GM21447 (cell line): ENCODE measurements at regions not wholly inside any gene's neighbourhood (a gene's known extent, or its start where the extent isn't known, plus 50 kb on each side); places are given as distances from the start of the nearest gene placed in this dataset.

Experiments
- ATAC-seq: cut with Tn5 transposase; IDR thresholded peaks from one replicate; pipeline ENCODE4 v1.9.1; 2021; ENCODE audit not compliant: unreplicated experiment

DNA sequence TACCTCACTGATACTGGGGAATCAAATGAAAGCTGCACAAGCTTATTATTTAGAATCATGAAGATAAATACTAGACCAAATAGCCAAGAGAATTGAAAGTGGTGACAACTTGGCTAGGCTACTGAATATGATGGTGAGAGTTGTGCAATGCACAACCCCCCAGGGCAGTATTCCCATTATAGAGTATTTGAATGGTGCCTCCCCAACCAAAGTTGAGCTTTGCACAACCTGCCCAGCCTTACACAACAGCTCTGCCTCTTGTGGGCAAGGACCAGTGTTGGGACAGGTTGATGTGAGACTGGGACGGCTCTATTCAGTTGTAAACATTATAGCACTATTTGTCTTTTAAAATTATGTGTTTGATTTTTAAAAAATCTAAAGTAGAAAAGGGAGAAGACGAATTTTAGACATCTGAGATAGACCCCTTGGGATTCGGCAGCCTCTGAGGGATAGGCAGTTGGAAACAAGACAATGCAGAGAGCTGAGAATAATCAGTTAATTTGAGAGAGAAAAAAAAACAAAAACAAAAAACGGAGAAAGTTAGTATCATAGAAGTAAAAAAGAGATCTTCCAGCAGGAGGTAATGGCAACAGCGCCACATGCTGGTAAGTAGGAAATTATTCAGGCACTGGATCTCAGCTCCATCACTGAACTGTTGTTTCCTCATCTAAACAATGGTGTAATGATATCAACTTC is 91.0 kb upstream of the KCNA3 start:
- no peak for ATAC-seq

DNA sequence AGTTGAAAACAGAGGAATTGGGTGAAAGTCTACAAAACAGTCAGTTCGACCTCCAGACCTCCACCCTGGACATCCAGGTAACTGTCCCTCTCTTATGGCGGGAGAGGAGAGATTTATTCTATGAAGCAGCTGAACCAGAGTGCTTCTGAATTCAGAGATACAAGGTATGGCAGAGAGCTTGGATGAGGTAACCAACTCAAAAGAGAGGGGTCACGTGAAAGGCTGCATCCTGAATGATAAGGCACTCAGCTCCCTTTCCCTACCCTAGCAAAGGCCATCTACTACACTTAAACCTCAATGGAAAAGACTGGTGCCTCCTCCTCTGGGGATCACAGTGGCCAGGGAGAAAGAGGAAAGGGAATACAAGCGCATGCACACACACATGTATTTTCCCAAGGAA is 88.4 kb upstream of the KCNA3 start:
- ATAC-seq = no peak

DNA sequence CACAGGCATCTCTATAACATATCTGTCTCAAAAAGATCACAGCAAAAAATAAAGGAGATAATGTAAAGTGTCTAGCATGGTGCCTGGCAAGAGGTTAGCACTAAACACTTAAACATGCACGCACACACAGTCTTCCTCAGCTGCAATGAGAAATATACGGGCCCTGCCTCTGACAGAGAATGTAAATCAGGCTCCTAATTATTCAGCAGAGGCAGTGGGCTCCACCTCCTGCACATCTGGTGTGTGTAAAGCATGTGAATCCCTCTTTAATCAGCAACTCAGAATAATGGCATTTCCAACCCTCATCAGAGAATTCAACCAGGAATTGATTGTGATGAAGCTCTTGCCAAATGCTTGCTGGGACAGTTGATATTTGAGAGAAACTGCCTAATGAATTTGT is 85.6 kb upstream of the KCNA3 start:
- ATAC-seq = no peak

DNA sequence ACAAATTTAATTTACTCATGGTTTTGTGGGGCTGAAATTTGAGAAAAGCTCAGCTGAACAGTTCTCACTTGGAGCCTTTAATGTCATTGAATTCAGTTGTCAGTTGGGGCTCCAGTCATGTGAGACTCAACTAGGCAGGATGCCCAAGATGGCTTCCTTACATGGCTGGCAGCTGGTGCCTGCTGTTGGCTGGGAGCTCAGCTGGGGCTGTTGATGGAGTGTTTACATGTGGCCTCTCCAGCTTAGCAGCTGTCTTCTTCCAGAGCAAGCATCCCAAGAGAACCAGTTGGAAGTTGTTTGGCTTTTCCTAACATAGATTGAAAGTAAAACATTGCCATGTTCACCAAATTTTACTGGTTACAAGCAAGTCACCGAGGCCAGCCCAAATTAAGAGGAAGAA is 81.8 kb upstream of the KCNA3 start:
- ATAC-seq = no peak

DNA sequence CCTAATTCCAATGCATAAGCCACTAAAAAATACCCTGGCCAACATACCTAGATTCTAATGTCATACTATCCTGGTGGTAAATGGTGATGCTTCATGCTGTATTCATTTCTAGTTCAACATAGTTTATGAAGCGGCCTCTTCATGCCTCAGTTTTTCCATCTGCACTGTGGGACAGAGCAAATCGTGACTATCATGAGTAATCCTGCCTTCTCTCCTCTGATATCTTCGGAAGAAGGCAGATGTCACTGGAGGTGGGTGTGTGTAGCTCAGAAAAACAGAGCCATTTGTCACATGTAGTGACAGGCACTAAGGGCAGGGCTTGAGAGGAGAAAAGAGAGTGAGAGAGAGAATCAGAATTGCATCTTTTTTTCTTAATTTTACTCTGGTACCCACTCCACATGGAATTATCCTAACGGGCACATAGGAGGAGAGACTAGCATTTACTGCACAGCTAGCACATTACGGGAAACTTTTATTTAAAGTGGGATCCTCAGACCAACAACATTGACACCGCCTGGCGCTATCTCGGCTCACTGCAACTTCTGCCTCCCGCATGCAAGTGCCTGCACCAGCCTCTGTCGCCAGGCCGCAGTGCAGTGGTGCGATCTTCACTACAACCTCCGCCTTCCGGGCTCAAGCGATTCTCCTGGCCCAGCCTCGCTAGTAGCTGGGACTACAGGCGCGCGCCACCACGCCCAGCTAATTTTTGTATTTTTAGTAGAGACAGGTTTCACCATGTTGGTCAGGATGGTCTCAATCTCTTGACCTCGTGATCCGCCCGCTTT is 78.4 kb upstream of the KCNA3 start:
- ATAC-seq = no peak

DNA sequence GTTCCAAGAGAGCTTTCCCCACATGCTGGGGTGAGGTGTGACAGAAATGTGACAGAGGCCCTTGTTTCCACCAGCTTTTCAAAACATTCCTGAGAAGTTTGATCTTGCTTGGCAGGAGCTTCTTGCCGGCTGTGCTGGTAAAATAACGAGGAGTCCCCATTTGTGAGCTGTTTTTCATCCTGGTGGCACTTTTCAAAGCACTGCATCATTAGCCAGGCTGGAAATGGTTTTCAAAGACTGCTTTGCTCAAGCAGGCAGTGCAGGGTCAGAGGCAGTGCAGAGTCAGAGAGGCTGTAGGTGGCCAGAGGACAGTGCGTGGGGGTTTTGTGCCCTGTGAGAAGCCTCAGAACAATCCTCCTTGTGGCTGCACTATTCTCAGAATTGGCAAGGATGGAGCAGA is 75.8 kb upstream of the KCNA3 start:
- ATAC-seq = no peak

DNA sequence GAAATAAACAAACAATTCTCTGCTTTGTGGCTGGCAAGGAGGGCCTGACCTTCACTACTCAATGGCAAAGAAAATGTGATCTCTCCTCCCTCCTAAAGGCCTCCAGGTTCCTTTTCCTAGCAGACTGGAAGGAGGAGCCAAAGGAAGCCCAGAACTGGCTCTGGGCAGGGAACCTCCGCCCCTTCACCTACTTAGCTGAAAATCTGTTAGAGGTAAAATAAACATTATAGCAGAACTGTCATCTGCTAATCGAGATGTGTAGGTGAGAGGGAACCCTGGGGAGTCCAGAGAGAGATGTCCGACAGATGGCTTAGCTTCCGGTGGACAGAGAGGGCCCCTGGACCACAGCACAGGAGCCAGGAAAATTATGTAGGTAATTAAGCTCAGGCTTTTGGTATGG is 75.2 kb upstream of the KCNA3 start:
- ATAC-seq = no peak

DNA sequence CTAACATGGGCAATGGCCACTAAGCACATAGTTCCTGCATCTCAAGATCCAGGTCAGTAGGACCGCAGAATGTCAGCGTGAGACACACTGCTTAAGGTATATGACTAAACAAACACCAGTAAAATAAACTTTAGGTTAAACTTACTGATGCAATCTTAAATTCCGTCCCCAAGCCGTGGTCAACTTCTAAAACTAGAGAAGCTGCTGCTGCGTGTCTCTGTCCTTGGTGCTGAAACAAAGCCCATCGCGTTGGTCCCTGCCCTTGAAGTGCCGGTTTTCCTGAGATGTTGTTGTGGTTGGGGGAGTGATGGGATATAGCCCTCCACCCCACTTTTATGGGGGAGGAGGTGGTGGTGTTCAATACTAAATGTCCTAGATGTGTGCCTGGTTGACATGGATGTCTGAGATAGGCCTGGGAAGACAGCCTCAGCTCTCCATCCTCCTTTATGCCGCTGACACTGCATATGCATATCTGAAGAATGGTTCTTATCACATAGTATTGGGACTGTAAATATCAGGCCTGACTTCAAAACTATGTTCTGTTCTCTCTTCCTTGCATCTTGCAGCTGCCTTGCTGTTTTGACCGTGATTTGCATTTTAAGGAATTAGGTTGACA is 72.0 kb upstream of the KCNA3 start:
- ATAC-seq = no peak

DNA sequence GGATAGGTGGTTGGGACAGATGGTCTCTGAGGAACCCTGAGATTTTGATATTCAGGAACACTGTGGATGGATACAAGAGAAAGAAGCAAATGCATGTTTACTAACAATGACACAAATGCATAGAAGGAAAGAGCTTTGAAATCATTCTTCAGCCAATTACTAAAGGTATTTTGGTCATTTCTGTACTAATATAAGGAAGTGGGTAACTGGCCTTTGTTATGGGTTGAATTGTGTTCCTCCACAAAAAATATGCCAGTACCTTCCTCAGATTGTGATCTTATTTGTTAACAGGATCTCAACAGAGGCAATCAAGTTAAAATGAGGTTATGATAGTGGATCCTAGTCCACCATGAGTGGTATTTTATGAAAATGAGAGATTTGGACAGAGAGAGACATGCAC is 68.7 kb upstream of the KCNA3 start:
- no peak for ATAC-seq

DNA sequence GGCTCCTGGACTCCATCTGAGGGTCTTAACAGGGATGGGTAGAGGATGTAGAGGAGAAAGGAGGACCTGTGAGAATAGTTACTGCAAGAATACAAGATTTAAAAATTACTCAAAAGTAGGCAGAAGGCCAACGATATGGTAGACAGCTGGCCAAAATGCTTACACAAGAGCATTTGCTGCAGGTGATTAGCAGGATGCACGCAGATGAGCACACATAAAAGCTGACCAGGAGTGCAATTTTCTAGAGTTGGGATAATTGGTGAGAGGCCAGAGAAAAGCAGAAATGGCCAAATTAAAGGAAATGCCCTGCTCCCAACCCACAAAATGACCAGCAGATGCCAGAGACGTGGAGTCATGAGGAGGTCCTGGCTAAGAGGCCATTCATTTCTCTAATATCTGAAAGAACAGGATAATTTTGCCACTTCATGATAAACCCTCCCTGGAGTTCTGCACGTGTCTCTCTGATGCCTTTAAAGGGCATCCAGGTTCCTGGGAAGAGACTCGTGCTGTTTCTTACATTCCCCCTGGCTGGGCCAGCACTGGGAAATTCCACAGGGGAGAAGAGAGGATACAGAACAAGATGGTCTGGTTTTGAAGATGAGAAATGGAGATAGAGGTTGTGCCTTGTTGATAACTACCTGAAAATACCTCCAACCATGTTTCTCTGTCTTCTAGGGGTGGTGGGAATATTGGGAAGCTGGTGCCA is 62.3 kb upstream of the KCNA3 start:
- no peak for ATAC-seq

DNA sequence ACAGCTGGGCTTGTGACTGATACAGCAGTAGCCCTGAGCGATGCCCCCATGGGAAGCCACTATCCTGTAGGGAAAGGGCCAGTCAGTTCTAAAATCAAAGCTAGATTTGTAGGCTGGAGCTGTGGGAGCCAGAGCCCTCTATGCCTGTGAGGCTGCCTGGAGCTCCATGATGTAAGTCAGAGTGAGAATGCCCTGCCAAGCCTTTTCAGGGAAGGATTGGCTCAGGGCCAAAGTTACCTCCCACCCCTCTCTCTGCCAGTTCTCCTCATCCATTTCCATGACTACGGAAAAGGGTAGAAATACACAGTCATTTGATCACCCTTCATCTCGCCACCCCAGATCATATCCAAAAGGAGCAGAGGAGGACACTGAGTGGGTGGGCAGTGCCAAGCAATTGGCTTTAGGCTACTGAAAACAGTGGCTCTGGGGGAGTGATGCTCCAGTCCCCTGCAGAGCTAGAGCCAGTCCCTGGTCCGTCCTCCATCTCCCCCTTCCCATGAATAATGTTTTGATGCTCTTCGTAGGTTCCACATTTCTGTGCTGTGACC is 59.5 kb upstream of the KCNA3 start:
- ATAC-seq = no peak

DNA sequence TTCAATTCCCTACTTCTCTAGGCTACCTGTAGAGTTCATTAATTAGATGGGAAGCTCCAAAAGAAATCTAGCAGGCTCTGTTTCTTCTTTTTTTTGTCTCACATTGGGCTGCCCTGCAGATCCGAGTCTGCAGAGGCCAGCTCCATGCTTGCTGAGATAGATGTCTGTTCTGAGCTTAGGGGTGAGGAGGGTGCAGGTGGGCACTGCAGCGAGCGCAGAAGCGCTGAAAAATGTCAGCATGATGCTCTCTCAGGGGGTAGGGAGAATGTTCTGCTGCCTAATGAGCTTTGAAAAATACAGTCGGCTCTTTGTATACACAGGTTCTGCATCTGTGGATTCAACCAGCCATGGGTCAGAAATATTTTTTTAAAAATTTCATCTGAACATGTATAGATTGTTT is 56.8 kb upstream of the KCNA3 start:
- no peak for ATAC-seq

DNA sequence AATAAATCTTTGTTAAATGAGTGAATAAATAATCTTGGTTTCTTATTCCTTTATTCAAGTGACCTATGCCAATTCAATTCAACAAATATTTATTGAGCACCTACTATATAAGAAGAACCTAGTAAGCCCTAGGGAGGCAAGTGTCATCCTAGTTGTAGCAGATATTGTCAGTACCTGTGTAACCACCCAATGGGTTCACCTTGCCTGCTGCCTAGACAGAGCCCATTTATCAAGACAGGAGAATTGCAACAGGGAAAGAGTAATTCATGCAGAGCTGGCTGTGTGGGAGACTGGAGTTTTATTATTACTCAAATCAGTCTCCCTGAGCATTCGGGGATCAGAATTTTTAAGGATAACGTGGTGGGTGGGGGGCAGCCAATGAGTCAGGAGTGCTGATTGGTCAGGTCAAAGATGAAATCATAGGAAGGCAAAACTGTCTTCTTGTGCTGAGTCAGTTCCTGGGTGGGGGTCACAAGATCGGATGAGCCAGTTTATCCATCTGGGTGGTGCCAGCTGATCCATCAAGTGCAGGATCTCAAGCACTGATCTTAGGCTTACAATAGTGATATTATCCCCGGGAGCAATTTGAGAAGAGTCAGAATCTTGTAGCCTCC is 53.8 kb upstream of the KCNA3 start:
- ATAC-seq = no peak

DNA sequence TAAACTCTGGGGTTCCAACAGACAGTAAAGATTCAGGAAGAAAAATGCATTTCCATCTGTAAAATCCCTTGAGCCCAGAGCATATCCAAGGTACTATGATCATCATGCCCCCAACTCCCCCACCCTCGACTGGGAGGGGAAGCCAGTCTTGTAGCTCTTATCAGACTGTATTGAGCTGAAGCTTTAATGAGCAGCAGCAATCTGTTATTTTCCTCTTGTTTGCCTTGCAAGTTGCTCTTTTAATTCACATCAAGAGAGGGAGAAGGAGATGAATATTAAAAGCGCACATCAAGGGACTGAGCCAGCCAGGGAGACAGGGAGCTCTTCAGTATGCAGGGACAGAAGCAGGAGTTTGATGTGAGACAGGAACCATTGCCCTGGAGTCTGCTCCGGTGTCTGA is 52.5 kb upstream of the KCNA3 start:
- no peak for ATAC-seq

DNA sequence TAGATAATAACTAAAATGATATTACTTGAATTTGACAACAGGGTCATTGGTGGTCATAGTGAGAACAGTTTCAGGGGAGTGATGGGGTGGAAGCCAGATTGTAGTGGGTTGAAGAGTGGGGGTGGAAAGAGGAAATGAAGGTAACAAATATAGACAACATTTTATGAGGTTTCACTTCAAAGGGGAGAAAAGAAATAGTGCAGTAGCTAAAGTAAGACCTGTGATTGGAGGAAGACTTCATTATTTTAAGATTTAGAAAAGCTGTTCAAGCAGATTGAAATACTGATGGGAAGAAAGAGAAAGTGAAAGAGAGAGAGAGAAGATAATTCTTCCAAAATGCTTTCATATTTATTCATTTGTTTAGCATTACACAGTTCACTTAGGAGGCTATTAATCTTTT is 52.0 kb upstream of the KCNA3 start:
- peak; percentile 86 for ATAC-seq
